ENCODE measurements at regions not wholly inside any gene's neighbourhood (a gene's known extent, or its start where the extent isn't known, plus 50 kb on each side); places are given as distances from the start of the nearest gene placed in this dataset.

- WGBS, 2 donors, result 67 to 68% methylated on average over 3 of the region's 3 CpGs
- Histone ChIP-seq H3K36me3 (ENCODE audit: control insufficient read depth in 4 of 4, insufficient read depth in 4 of 4, low read length in 4 of 4) (no peaks in the 10 kb centered on the region), H3K9me3 (ENCODE audit: control insufficient read depth in 4 of 4, insufficient read depth in 3 of 4, low read length in 3 of 4) (no peaks in the 10 kb centered on the region), H3K27me3 (ENCODE audit: control insufficient read depth in 3 of 3, insufficient read depth in 3 of 3, low read length in 2 of 3) (no peaks in the 10 kb centered on the region), H3K4me1 (ENCODE audit: control insufficient read depth in 5 of 5, insufficient read depth in 5 of 5, low read length in 5 of 5) (peaks cover 0 to 8% (median 0%) of the 10 kb centered on the region in 5 donors), H3K9ac (ENCODE audit: insufficient read depth in 1 of 2, low read length in 2 of 2) (no peak overlapping the region), H3K4me3 (no peak overlapping the region), H3K27ac (ENCODE audit: low read depth in 1 of 2, low read length in 1 of 2) (no peak overlapping the region)
- ATAC-seq (ENCODE audit: insufficient read depth, low FRiP score) (no peak), DNase-seq (no peak)
- TF ChIP-seq CTCF (IDR thresholded peaks at IDR 0.05; ENCODE audit: control extremely low read depth, extremely low read depth), result no peak
Measured at GRCh38 chr4:138567696-138568095, 325.5 kb upstream of the SLC7A11 start.

DNA sequence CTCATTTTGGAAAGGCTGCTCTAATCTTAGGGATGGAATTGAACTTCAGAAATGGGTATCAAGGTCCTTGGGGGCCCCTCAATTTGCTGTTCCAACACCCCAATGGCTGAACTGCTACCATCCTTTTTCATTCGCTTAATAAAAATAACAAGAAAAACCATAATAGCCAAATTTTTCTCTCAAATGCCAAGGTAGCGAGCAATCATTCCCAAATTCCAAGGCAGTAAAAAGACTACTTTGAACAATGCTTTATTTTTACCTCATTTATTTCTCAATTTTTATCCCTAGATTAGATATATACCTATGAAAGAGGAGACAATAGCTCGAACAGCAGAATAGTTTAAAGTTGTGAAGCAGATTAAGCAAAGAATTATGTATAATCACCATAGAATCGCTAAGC, 323.4 kb upstream of the SLC7A11 start:
- WGBS, 2 donors, result 93 to 97% methylated on average over 4 of the region's 4 CpGs
- DNase-seq (no peak), ATAC-seq (ENCODE audit: insufficient read depth, low FRiP score) (no peak)

GRCh38 chr4:138562544-138562991, 320.4 kb upstream of the SLC7A11 start:
- H3K27me3 ChIP-seq (ENCODE audit: control insufficient read depth in 3 of 3, insufficient read depth in 3 of 3, low read length in 2 of 3), result no peaks in the 10 kb centered on the region
- no peak for ATAC-seq (ENCODE audit: insufficient read depth, low FRiP score)
- peaks cover 0 to 11% (median 0%) of the 10 kb centered on the region in 5 donors for H3K4me1 ChIP-seq (ENCODE audit: control insufficient read depth in 5 of 5, insufficient read depth in 5 of 5, low read length in 5 of 5)
- no peak for TF ChIP-seq CTCF (IDR thresholded peaks at IDR 0.05; ENCODE audit: control extremely low read depth, extremely low read depth)
- H3K4me3 ChIP-seq, result no peak overlapping the region
- WGBS, 2 donors, result 31 to 35% methylated on average over 1 of the region's 1 CpG
- H3K27ac ChIP-seq (ENCODE audit: low read depth in 1 of 2, low read length in 1 of 2), result peak overlapping the region; percentile 26 to 47
- H3K9me3 ChIP-seq (ENCODE audit: control insufficient read depth in 4 of 4, insufficient read depth in 3 of 4, low read length in 3 of 4), result peaks cover 0 to 3% (median 0%) of the 10 kb centered on the region in 4 donors
- H3K36me3 ChIP-seq (ENCODE audit: control insufficient read depth in 4 of 4, insufficient read depth in 4 of 4, low read length in 4 of 4), result no peaks in the 10 kb centered on the region
- DNase-seq, result peak in 2 of 3 donors; percentile 10 to 28
- H3K9ac ChIP-seq (ENCODE audit: insufficient read depth in 1 of 2, low read length in 2 of 2), result no peak overlapping the region

More for the DNA sequence above, 323.4 kb upstream of the SLC7A11 start:
- Histone ChIP-seq H3K27ac (ENCODE audit: low read depth in 1 of 2, low read length in 1 of 2) (no peak overlapping the region), H3K9ac (ENCODE audit: insufficient read depth in 1 of 2, low read length in 2 of 2) (no peak overlapping the region), H3K36me3 (ENCODE audit: control insufficient read depth in 4 of 4, insufficient read depth in 4 of 4, low read length in 4 of 4) (no peaks in the 10 kb centered on the region), H3K4me3 (no peak overlapping the region), H3K4me1 (ENCODE audit: control insufficient read depth in 5 of 5, insufficient read depth in 5 of 5, low read length in 5 of 5) (peaks cover 0 to 13% (median 0%) of the 10 kb centered on the region in 5 donors), H3K9me3 (ENCODE audit: control insufficient read depth in 4 of 4, insufficient read depth in 3 of 4, low read length in 3 of 4) (peaks cover 0 to 3% (median 0%) of the 10 kb centered on the region in 4 donors), H3K27me3 (ENCODE audit: control insufficient read depth in 3 of 3, insufficient read depth in 3 of 3, low read length in 2 of 3) (no peaks in the 10 kb centered on the region)
- no peak for TF ChIP-seq CTCF (IDR thresholded peaks at IDR 0.05; ENCODE audit: control extremely low read depth, extremely low read depth)

DNA sequence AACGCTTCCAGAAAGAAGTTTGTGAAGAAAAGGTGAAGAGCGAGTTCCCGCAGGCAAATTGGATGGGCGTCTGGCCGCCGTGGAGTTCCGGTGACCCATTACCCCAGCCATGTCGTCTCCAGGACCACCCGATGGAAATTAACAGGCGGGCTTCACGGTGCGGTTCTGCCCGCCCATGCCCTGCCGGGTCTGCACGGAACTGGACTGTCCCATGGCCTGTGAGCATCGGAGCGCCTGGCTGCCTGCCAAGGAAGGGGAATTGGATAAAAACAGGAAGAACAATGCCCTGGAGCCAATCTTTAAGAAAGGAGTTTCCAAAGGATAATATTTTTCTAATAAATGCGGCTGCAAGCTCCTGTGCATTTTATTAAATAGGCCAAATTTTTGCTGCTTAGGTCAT, 319.8 kb upstream of the SLC7A11 start:
- DNase-seq (no peak), ATAC-seq (ENCODE audit: insufficient read depth, low FRiP score) (no peak)
- Histone ChIP-seq H3K27me3 (ENCODE audit: control insufficient read depth in 3 of 3, insufficient read depth in 3 of 3, low read length in 2 of 3) (no peaks in the 10 kb centered on the region), H3K36me3 (ENCODE audit: control insufficient read depth in 4 of 4, insufficient read depth in 4 of 4, low read length in 4 of 4) (no peaks in the 10 kb centered on the region), H3K4me1 (ENCODE audit: control insufficient read depth in 5 of 5, insufficient read depth in 5 of 5, low read length in 5 of 5) (peaks cover 0 to 10% (median 0%) of the 10 kb centered on the region in 5 donors), H3K27ac (ENCODE audit: low read depth in 1 of 2, low read length in 1 of 2) (no peak overlapping the region), H3K9me3 (ENCODE audit: control insufficient read depth in 4 of 4, insufficient read depth in 3 of 4, low read length in 3 of 4) (peaks cover 0 to 3% (median 0%) of the 10 kb centered on the region in 4 donors), H3K9ac (ENCODE audit: insufficient read depth in 1 of 2, low read length in 2 of 2) (no peak overlapping the region), H3K4me3 (no peak overlapping the region)
- 85 to 94% methylated on average over 18 of the region's 18 CpGs for WGBS, 2 donors
- no peak for TF ChIP-seq CTCF (IDR thresholded peaks at IDR 0.05; ENCODE audit: control extremely low read depth, extremely low read depth)
